RWPE1 (cell line): ENCODE measurements at regions not wholly inside any gene's neighbourhood (a gene's known extent, or its start where the extent isn't known, plus 50 kb on each side); places are given as distances from the start of the nearest gene placed in this dataset.

Experiments used
- CTCF ChIA-PET: fragments of 350-600 bp; sonication (Branson Sonifier 250); formaldehyde crosslinking; extraction: SDS; loops from one replicate; lab custom pipeline; 2021; lab: Yijun Ruan, JAX
- POLR2A ChIA-PET: fragments of 400-600 bp; formaldehyde crosslinking; extraction: SDS; loops from one replicate; lab custom pipeline; 2020; ENCODE audit warnings: antibody characterized with exemption; ENCODE audit not compliant: low non-redundant PET; lab: Yijun Ruan, JAX
- DNase-seq: peaks from one replicate; pipeline ENCODE4 v3.0.0; 2012; ENCODE audit warnings: low spot score
- H3K27ac ChIP-seq: fragments of 450-650 bp; 2 replicates; pipeline ENCODE4 v1.5.1; 2017
- CTCF ChIP-seq: fragments of 450-650 bp; conservative IDR thresholded peaks from 2 replicates; pipeline ENCODE4 v1.5.1; 2017; ENCODE audit warnings: low read depth, mild to moderate bottlenecking

GRCh38 chr1:43083375-43083891, 88.7 kb downstream of the EBNA1BP2 start:
- TF ChIP-seq CTCF, result no peak
- POLR2A ChIA-PET, result no interaction called here
- CTCF ChIA-PET, result no interaction called here
- no peak for DNase-seq
- no peak overlapping the region for H3K27ac ChIP-seq

- CTCF ChIA-PET, result no interaction called here
- TF ChIP-seq CTCF, result no peak
- no peak for DNase-seq
- H3K27ac ChIP-seq, result no peak overlapping the region
- POLR2A ChIA-PET, result no interaction called here
Observed at GRCh38 chr1:43082740-43083139, 89.3 kb downstream of the EBNA1BP2 start.

GRCh38 chr1:43077273-43077672, 94.8 kb downstream of the EBNA1BP2 start:
- ChIA-PET CTCF (interaction anchor here (0.6 to 1.6 kb wide), 2 partner anchors 118 to 164 kb away, joined by 3 to 7 read pairs; no protein-coding TSS in a partner anchor), POLR2A (no interaction called here)
- no peak overlapping the region for H3K27ac ChIP-seq
- TF ChIP-seq CTCF, result no peak
- DNase-seq, result peak; percentile 23

GRCh38 chr1:43074709-43075108, 97.4 kb downstream of the EBNA1BP2 start:
- ChIA-PET CTCF (interaction anchor here (0.6 to 4.9 kb wide), 4 partner anchors 151 to 497 kb away, joined by 3 to 90 read pairs (median 24); no protein-coding TSS in a partner anchor), POLR2A (interaction anchor here (0.6 to 1.0 kb wide), 4 partner anchors 67 to 108 kb away, joined by 3 to 10 read pairs (median 4); no protein-coding TSS in a partner anchor)
- no peak for TF ChIP-seq CTCF
- H3K27ac ChIP-seq, result no peak overlapping the region
- DNase-seq, result no peak

GRCh38 chr1:43074244-43074643, 97.8 kb downstream of the EBNA1BP2 start:
- CTCF ChIA-PET, result interaction anchor here (0.6 to 4.9 kb wide), 27 partner anchors 9 to 496 kb away, joined by 3 to 90 read pairs (median 5); partner anchors contain the start of gene TMEM269
- TF ChIP-seq CTCF, result no peak
- no peak overlapping the region for H3K27ac ChIP-seq
- POLR2A ChIA-PET, result interaction anchor here (0.6 to 1.0 kb wide), 3 partner anchors 102 to 161 kb away, joined by 3 to 4 read pairs (median 3); no protein-coding TSS in a partner anchor
- DNase-seq, result peak; percentile 36

GRCh38 chr1:43073490-43074230, 98.4 kb downstream of the EBNA1BP2 start:
- DNase-seq, result peak; percentile 77
- H3K27ac ChIP-seq, result no peak overlapping the region
- CTCF ChIA-PET, result interaction anchor here (0.6 to 4.9 kb wide), 37 partner anchors 9 to 589 kb away, joined by 3 to 90 read pairs (median 4); partner anchors contain the start of gene TMEM269
- TF ChIP-seq CTCF, result peak; percentile 70
- POLR2A ChIA-PET, result interaction anchor here (0.6 to 1.0 kb wide), 4 partner anchors 33 to 1861 kb away, joined by 3 to 4 read pairs (median 3); no protein-coding TSS in a partner anchor
